ENCODE measurements at regions not wholly inside any gene's neighbourhood (a gene's known extent, or its start where the extent isn't known, plus 50 kb on each side); places are given as distances from the start of the nearest gene placed in this dataset.
A peak's percentile ranks its signal among the peaks of the same experiment; 100 is the strongest.

DNA sequence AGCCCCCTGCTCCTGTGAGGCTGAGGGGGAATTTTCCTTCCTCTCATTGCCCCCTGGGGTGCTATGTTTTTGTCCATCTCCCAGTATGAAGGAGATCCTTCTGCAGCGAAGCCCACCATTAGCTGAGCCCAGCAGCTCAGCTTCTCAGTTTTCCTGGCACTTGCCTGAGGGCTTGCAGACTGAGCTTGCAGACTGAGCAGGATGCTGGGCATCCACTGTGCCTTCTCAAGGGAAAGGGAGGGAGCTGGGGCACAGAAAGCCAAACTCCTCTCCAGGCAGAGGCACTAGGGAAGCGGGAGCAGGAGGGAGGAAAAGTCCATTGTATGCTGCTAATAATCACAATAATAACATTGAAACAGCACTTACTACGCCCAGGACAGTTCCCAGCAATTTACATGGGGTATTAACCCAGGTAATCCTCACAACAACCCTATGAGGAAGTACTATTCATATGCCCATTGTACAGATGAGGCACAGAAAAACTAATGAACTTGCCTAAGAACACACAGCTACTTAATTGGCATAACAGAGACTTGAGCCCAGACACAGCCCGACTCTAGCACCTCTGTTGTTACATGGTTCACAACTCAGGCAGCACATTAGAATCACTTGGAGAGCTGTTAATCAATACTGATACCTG lies 86.9 kb upstream of the SSBP2 start:
- Histone ChIP-seq H3K4me1 (no peaks in the 10 kb centered on the region), H3K27ac (no peak overlapping the region), H3K4me3 (no peak overlapping the region), H3K27me3 (no peaks in the 10 kb centered on the region), H3K36me3 (no peaks in the 10 kb centered on the region), H3K9me3 (no peaks in the 10 kb centered on the region)
- no peak for TF ChIP-seq POLR2A (IDR thresholded peaks at IDR 0.05)
- TF ChIP-seq, protein P1, sequence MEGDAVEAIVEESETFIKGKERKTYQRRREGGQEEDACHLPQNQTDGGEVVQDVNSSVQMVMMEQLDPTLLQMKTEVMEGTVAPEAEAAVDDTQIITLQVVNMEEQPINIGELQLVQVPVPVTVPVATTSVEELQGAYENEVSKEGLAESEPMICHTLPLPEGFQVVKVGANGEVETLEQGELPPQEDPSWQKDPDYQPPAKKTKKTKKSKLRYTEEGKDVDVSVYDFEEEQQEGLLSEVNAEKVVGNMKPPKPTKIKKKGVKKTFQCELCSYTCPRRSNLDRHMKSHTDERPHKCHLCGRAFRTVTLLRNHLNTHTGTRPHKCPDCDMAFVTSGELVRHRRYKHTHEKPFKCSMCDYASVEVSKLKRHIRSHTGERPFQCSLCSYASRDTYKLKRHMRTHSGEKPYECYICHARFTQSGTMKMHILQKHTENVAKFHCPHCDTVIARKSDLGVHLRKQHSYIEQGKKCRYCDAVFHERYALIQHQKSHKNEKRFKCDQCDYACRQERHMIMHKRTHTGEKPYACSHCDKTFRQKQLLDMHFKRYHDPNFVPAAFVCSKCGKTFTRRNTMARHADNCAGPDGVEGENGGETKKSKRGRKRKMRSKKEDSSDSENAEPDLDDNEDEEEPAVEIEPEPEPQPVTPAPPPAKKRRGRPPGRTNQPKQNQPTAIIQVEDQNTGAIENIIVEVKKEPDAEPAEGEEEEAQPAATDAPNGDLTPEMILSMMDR (IDR thresholded peaks at IDR 0.05) = no peak
- no peak for DNase-seq

GRCh38 chr5:81835814-81836367 lies 85.0 kb upstream of the SSBP2 start:
- DNase-seq = no peak
- Histone ChIP-seq H3K9me3 (no peaks in the 10 kb centered on the region), H3K36me3 (no peaks in the 10 kb centered on the region), H3K4me1 (no peaks in the 10 kb centered on the region), H3K27ac (no peak overlapping the region), H3K27me3 (no peaks in the 10 kb centered on the region), H3K4me3 (no peak overlapping the region)
- TF ChIP-seq, protein P1 (IDR thresholded peaks at IDR 0.05) = no peak
- no peak for TF ChIP-seq POLR2A (IDR thresholded peaks at IDR 0.05)

DNA sequence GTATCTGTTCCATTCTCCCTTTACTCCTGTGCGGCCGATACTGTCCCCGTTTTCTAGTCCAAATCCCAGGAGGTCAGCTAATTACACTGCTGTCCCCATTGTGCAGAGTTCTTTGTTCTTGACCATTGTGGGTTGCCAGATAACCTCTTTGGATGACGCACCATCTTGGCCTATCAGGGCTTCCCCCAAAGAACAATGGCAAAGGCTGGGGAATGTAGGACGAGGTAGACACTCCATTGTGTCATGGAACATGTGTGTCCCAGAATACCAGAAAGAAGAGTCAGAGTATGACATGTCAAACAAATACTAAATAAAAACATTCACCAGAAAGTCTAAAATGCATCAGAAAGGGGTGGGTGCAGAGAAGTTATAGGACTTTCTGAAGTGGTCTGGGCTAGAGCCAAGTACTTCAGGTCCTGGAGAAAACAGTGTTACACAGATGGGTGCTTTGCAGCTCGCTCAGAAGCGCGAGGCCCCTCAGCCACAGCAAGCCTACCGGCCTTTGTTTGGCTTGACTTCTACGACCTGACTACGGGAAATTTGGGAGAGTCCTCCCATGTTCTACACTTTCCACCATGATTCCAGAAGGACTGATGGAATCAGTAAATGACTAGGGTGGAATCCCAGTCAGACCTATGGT lies 83.2 kb upstream of the SSBP2 start:
- DNase-seq = no peak
- no peak overlapping the region for H3K27ac ChIP-seq
- no peak overlapping the region for H3K4me3 ChIP-seq
- no peaks in the 10 kb centered on the region for H3K36me3 ChIP-seq
- H3K9me3 ChIP-seq = no peaks in the 10 kb centered on the region
- H3K4me1 ChIP-seq = no peaks in the 10 kb centered on the region
- H3K27me3 ChIP-seq = no peaks in the 10 kb centered on the region
- TF ChIP-seq, protein P1 (IDR thresholded peaks at IDR 0.05) = no peak

GRCh38 chr5:81830596-81830995 lies 79.7 kb upstream of the SSBP2 start:
- TF ChIP-seq POLR2A (IDR thresholded peaks at IDR 0.05) = no peak
- TF ChIP-seq, protein P1 (IDR thresholded peaks at IDR 0.05) = no peak
- H3K27ac ChIP-seq = no peak overlapping the region
- no peaks in the 10 kb centered on the region for H3K27me3 ChIP-seq
- H3K9me3 ChIP-seq = no peaks in the 10 kb centered on the region
- no peak overlapping the region for H3K4me3 ChIP-seq
- no peaks in the 10 kb centered on the region for H3K4me1 ChIP-seq
- DNase-seq = no peak
- no peaks in the 10 kb centered on the region for H3K36me3 ChIP-seq

DNA sequence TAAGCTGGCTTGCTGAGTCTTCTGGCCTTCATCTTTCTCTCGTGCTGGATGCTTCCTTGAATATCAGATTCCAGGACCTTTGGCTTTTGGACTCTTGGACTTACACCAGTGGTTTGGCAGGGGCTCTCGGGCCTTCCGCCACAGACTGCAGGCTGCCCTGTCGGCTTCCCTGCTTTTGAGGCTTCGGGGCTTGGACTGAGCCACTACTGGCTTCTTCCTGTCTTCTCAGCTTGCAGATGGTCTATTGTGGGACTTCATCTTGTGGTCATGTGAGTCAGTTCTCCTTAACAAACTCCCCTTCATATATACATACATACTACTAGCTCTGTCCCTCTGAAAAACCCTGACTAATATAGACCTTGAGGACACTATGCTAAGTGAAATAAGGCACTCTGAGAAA lies 78.3 kb upstream of the SSBP2 start:
- Histone ChIP-seq H3K4me1 (no peaks in the 10 kb centered on the region), H3K9me3 (no peaks in the 10 kb centered on the region), H3K27ac (no peak overlapping the region), H3K4me3 (no peak overlapping the region), H3K36me3 (no peaks in the 10 kb centered on the region), H3K27me3 (no peaks in the 10 kb centered on the region)
- TF ChIP-seq POLR2A (IDR thresholded peaks at IDR 0.05) = no peak
- TF ChIP-seq, protein P1 (IDR thresholded peaks at IDR 0.05) = no peak
- DNase-seq = peak in 1 of 3 donors; percentile 49
